GM12878 (cell line): ENCODE measurements at regions not wholly inside any gene's neighbourhood (a gene's known extent, or its start where the extent isn't known, plus 50 kb on each side); places are given as distances from the start of the nearest gene placed in this dataset.

Experiments
- HDAC6 ChIP-seq: fragments of 200-600 bp; sonication (generic); IDR thresholded peaks from one replicate; pipeline ENCODE4 v1.8.0; 2017; ENCODE audit warnings: antibody characterized with exemption; ENCODE audit not compliant: unreplicated experiment
- SUZ12 ChIP-seq: fragments of 200-600 bp; sonication (generic); IDR thresholded peaks from one replicate; pipeline ENCODE4 v1.6.1; 2018; ENCODE audit warnings: antibody characterized with exemption, mild to moderate bottlenecking; ENCODE audit not compliant: unreplicated experiment
- TF ChIP-seq, protein P1 (sequence below): fragments of 450-650 bp; IDR thresholded peaks from 2 replicates; pipeline ENCODE4 v1.6.1; 2016; ENCODE audit warnings: mild to moderate bottlenecking, moderate library complexity, borderline replicate concordance

DNA sequence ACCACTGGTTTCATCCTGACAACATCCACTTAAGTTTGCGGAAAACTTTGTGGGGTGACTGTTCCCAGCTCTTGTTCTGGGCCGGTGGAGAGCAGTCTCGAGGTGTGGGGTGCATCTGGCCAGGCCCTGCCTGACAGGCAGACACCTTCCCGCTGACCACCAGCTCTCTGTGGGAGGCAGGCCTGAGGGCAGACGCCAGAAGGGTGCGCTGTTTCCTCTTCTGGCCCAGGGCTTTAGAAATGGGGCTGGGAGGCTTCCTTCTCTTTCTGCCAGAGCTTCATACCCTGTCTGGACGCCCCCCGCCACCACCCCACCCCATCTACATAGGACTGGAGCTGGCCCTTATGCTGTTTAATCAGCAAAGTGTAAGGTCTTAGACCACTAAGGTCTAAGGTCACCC, 263.8 kb downstream of the LOXHD1 start:
- no peak for TF ChIP-seq HDAC6
- TF ChIP-seq, protein P1, sequence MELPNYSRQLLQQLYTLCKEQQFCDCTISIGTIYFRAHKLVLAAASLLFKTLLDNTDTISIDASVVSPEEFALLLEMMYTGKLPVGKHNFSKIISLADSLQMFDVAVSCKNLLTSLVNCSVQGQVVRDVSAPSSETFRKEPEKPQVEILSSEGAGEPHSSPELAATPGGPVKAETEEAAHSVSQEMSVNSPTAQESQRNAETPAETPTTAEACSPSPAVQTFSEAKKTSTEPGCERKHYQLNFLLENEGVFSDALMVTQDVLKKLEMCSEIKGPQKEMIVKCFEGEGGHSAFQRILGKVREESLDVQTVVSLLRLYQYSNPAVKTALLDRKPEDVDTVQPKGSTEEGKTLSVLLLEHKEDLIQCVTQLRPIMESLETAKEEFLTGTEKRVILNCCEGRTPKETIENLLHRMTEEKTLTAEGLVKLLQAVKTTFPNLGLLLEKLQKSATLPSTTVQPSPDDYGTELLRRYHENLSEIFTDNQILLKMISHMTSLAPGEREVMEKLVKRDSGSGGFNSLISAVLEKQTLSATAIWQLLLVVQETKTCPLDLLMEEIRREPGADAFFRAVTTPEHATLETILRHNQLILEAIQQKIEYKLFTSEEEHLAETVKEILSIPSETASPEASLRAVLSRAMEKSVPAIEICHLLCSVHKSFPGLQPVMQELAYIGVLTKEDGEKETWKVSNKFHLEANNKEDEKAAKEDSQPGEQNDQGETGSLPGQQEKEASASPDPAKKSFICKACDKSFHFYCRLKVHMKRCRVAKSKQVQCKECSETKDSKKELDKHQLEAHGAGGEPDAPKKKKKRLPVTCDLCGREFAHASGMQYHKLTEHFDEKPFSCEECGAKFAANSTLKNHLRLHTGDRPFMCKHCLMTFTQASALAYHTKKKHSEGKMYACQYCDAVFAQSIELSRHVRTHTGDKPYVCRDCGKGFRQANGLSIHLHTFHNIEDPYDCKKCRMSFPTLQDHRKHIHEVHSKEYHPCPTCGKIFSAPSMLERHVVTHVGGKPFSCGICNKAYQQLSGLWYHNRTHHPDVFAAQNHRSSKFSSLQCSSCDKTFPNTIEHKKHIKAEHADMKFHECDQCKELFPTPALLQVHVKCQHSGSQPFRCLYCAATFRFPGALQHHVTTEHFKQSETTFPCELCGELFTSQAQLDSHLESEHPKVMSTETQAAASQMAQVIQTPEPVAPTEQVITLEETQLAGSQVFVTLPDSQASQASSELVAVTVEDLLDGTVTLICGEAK, result no peak
- TF ChIP-seq SUZ12, result no peak
